ENCODE measurements at regions not wholly inside any gene's neighbourhood (a gene's known extent, or its start where the extent isn't known, plus 50 kb on each side); places are given as distances from the start of the nearest gene placed in this dataset.

DNA sequence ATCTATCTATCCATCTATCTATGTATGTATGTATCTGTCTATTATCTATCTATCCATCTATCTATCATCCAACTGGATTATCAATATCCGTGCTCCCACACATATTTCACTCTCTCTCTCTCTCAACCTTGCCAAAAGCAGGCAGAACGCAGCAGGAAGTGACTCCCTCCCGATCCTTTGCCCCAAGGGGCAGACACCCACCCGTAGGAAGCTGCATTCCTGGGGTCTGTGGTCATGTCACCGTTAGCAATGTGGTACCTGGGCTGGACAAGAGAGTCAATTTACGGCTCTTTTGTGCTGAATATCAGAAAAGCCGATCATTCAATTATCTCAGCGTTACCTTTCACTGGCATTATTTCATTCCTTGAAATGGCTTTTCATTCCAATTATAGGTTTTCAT, 119.6 kb upstream of the PPP2R3B start (continued):
- no peak for TF ChIP-seq RBBP5 (IDR thresholded peaks at IDR 0.05; ENCODE audit: borderline replicate concordance, low read depth, low read length)
- TF ChIP-seq SRF (IDR thresholded peaks at IDR 0.05; ENCODE audit: low read depth, low read length): no peak
